Esophagus squamous epithelium (tissue), 5 donors: ENCODE measurements at regions not wholly inside any gene's neighbourhood (a gene's known extent, or its start where the extent isn't known, plus 50 kb on each side); places are given as distances from the start of the nearest gene placed in this dataset.

ENCODE experiments used
- DNase-seq: peaks from one replicate; lab custom pipeline; 2025; lab: John Stamatoyannopoulos, UW
- H3K27ac ChIP-seq, 4 donors: fragments of 200-600 bp; sonication (generic); one replicate each; pipeline ENCODE4 v1.5.1; 2016 to 2019; ENCODE audit warnings: mild to moderate bottlenecking in 1 of 4
- H3K27me3 ChIP-seq, 4 donors: fragments of 200-600 bp; sonication (generic); 1 replicate in 3 of 4; 2 replicates in 1 of 4; pipeline versions ENCODE4 v1.5.1 to v1.6.0; 2017 to 2021; ENCODE audit warnings: antibody characterized with exemption in 1 of 4
- H3K36me3 ChIP-seq, 3 donors: fragments of 200-600 bp; sonication (generic); one replicate each; pipeline ENCODE4 v1.5.1; 2016 to 2019
- H3K4me1 ChIP-seq, 3 donors: fragments of 200-600 bp; sonication (generic); one replicate each; pipeline ENCODE4 v1.5.1; 2017 to 2019
- H3K4me3 ChIP-seq, 4 donors: fragments of 200-600 bp; sonication (generic); 1 replicate in 3 of 4; 2 replicates in 1 of 4; pipeline ENCODE4 v1.5.1; 2016 to 2019; ENCODE audit warnings: mild to moderate bottlenecking in 2 of 4, moderate library complexity in 1 of 4
- H3K9me3 ChIP-seq, 3 donors: fragments of 200-600 bp; sonication (generic); one replicate each; pipeline ENCODE4 v1.5.1; 2016 to 2019
- CTCF ChIP-seq, 6 experiments: fragments of 450-650 bp in 4 of 6; fragments of 200-600 bp in 2 of 6; sonication (generic) in 2 of 6; IDR thresholded peaks; one replicate each; pipeline ENCODE4 v1.5.1; 2016 to 2019; ENCODE audit warnings: antibody characterized with exemption in 6 of 6, mild to moderate bottlenecking in 4 of 6, moderate library complexity in 4 of 6
- POLR2A ChIP-seq, 4 donors: fragments of 450-650 bp; IDR thresholded peaks; one replicate each; pipeline ENCODE4 v1.6.1; 2017; ENCODE audit warnings: antibody characterized with exemption in 4 of 4, mild to moderate bottlenecking in 4 of 4, moderate library complexity in 3 of 4
- WGBS, 2 donors: methylation state at CpG; one replicate each; pipeline ENCODE4 v1.1.5; 2018; 5-methylcytosine and 5-hydroxymethylcytosine counted together
- intact Hi-C: fragments of 100-400 bp; cut with DNase I; formaldehyde crosslinking; loops from one replicate; pipeline ENCODE4 v1.15.0; 2022
- donor health status: DM: yes; HTN: yes; CAD: no.

- intact Hi-C loops, result no loop called here
- 78 to 93% methylated on average over 3 of the region's 3 CpGs for WGBS, 2 donors
- Histone ChIP-seq H3K36me3 (no peaks in the 10 kb centered on the region), H3K27ac (no peak overlapping the region), H3K9me3 (no peaks in the 10 kb centered on the region), H3K4me1 (peaks cover 0 to 8% (median 0%) of the 10 kb centered on the region in 3 donors), H3K4me3 (no peak overlapping the region), H3K27me3 (peaks cover 0 to 9% (median 0%) of the 10 kb centered on the region in 4 donors)
- no peak for TF ChIP-seq CTCF (IDR thresholded peaks at IDR 0.05)
- TF ChIP-seq POLR2A (IDR thresholded peaks at IDR 0.05), result no peak
- DNase-seq, result no peak
Measured at GRCh38 chr6:163929538-163929937, 515.0 kb downstream of the QKI start.

GRCh38 chr6:163926642-163927041, 512.1 kb downstream of the QKI start:
- Histone ChIP-seq H3K4me3 (no peak overlapping the region), H3K4me1 (peaks cover 0 to 8% (median 0%) of the 10 kb centered on the region in 3 donors), H3K27ac (no peak overlapping the region), H3K27me3 (no peaks in the 10 kb centered on the region), H3K36me3 (no peaks in the 10 kb centered on the region), H3K9me3 (no peaks in the 10 kb centered on the region)
- 86 to 88% methylated on average over 4 to 7 of the region's 7 CpGs for WGBS, 2 donors
- no peak for TF ChIP-seq CTCF (IDR thresholded peaks at IDR 0.05)
- TF ChIP-seq POLR2A (IDR thresholded peaks at IDR 0.05), result no peak
- DNase-seq, result no peak
- intact Hi-C loops, result no loop called here

GRCh38 chr6:163925839-163926238, 511.3 kb downstream of the QKI start:
- TF ChIP-seq POLR2A (IDR thresholded peaks at IDR 0.05), result no peak
- no peak for TF ChIP-seq CTCF (IDR thresholded peaks at IDR 0.05)
- H3K9me3 ChIP-seq, result no peaks in the 10 kb centered on the region
- no peaks in the 10 kb centered on the region for H3K36me3 ChIP-seq
- no peak overlapping the region for H3K27ac ChIP-seq
- 76 to 91% methylated on average over 4 to 5 of the region's 5 CpGs for WGBS, 2 donors
- H3K4me1 ChIP-seq, result peaks cover 0 to 8% (median 0%) of the 10 kb centered on the region in 3 donors
- no peaks in the 10 kb centered on the region for H3K27me3 ChIP-seq
- no peak overlapping the region for H3K4me3 ChIP-seq
- DNase-seq, result no peak
- intact Hi-C loops, result no loop called here

GRCh38 chr6:163923658-163924411, 509.3 kb downstream of the QKI start:
- H3K9me3 ChIP-seq, result no peaks in the 10 kb centered on the region
- 74 to 76% methylated on average over 15 of the region's 15 CpGs for WGBS, 2 donors
- no peak overlapping the region for H3K27ac ChIP-seq
- H3K4me3 ChIP-seq, result no peak overlapping the region
- no peak for DNase-seq
- peaks cover 0 to 8% (median 0%) of the 10 kb centered on the region in 3 donors for H3K4me1 ChIP-seq
- no peaks in the 10 kb centered on the region for H3K27me3 ChIP-seq
- TF ChIP-seq CTCF (IDR thresholded peaks at IDR 0.05) (no peak), POLR2A (IDR thresholded peaks at IDR 0.05) (no peak)
- intact Hi-C loops, result no loop called here
- no peaks in the 10 kb centered on the region for H3K36me3 ChIP-seq

GRCh38 chr6:163922562-163922961, 508.0 kb downstream of the QKI start:
- TF ChIP-seq CTCF (IDR thresholded peaks at IDR 0.05), result no peak
- TF ChIP-seq POLR2A (IDR thresholded peaks at IDR 0.05), result no peak
- peaks cover 0 to 6% (median 0%) of the 10 kb centered on the region in 3 donors for H3K4me1 ChIP-seq
- H3K9me3 ChIP-seq, result no peaks in the 10 kb centered on the region
- H3K36me3 ChIP-seq, result no peaks in the 10 kb centered on the region
- 93 to 94% methylated on average over 4 of the region's 4 CpGs for WGBS, 2 donors
- no peak overlapping the region for H3K27ac ChIP-seq
- intact Hi-C loops, result no loop called here
- DNase-seq, result no peak
- H3K27me3 ChIP-seq, result no peaks in the 10 kb centered on the region
- H3K4me3 ChIP-seq, result no peak overlapping the region
